WERI-Rb-1 (cell line): ENCODE measurements at regions not wholly inside any gene's neighbourhood (a gene's known extent, or its start where the extent isn't known, plus 50 kb on each side); places are given as distances from the start of the nearest gene placed in this dataset.

Experiments
- DNase-seq: peaks from one replicate; pipeline ENCODE4 v3.0.0-alpha.2; 2020
- H3K27ac ChIP-seq: fragments of 250-450 bp; sonication (Bioruptor Pico); 2 replicates; pipeline ENCODE4 v1.5.1; 2020; ENCODE audit warnings: mild to moderate bottlenecking, moderate library complexity
- H3K27me3 ChIP-seq: fragments of 250-450 bp; sonication (Bioruptor Pico); 2 replicates; pipeline ENCODE4 v1.5.1; 2021; ENCODE audit warnings: mild to moderate bottlenecking, low read depth, moderate library complexity; ENCODE audit not compliant: insufficient read depth, severe bottlenecking
- H3K36me3 ChIP-seq: fragments of 250-450 bp; sonication (Bioruptor Pico); 2 replicates; pipeline ENCODE4 v1.5.1; 2020; ENCODE audit warnings: mild to moderate bottlenecking, moderate library complexity
- H3K4me3 ChIP-seq: 2 replicates; pipeline ENCODE4 v1.5.1; 2011; ENCODE audit warnings: low read depth, mild to moderate bottlenecking, control low read depth, low read length
- H3K9me3 ChIP-seq: fragments of 250-450 bp; sonication (Bioruptor Pico); 2 replicates; pipeline ENCODE4 v1.5.1; 2021; ENCODE audit warnings: mild to moderate bottlenecking, moderate library complexity; ENCODE audit not compliant: severe bottlenecking
- TF ChIP-seq, protein P1 (sequence below): IDR thresholded peaks from 2 replicates; pipeline ENCODE4 v1.5.1; 2011; ENCODE audit warnings: low read depth, mild to moderate bottlenecking, control low read depth, inconsistent platforms, low read length

DNA sequence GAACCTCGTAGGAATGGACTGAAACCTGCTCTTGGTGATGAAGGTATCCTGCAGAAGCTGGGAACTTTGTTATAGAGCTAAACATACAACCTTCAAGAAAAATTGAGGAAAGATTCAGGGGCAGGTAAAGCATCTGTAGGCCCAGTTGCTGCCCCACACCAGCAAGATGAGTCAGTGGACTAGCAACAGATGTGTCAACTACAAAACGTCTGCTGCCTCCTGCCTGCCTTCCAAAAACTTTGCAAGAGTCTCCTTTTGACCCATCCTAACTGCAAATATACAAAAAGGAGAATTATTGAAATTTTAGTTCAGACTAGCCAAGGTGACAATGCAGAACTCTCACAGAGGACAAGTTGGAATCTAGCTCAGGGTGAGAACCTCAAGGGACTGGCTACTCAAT, 60.9 kb upstream of the TMTC1 start:
- Histone ChIP-seq H3K27me3 (no peaks in the 10 kb centered on the region), H3K27ac (no peak overlapping the region)
- no peak for DNase-seq

DNA sequence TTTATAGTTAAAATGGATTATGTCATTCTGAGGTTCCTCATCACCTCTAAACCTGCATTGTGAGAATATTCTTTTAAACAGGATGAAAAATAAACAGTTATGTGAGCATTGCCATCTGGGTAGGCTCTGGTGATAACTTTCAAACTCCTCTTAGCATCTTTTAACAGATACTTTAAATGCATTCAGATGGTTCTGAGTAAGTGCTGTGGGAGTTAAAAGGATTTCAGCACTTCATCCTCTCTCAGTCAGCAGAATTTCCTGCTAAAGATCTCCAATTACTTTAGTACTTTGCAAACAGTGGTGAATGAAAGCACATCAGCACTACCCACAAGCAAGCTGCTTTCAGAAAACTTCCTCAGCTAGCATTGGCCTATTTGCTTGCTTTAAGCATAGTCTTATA, 59.3 kb upstream of the TMTC1 start:
- no peaks in the 10 kb centered on the region for H3K27me3 ChIP-seq
- H3K9me3 ChIP-seq: peaks cover 7% of the 10 kb centered on the region
- H3K36me3 ChIP-seq: no peaks in the 10 kb centered on the region
- DNase-seq: no peak
- H3K4me3 ChIP-seq: no peak overlapping the region
- no peak overlapping the region for H3K27ac ChIP-seq
- TF ChIP-seq, protein P1, sequence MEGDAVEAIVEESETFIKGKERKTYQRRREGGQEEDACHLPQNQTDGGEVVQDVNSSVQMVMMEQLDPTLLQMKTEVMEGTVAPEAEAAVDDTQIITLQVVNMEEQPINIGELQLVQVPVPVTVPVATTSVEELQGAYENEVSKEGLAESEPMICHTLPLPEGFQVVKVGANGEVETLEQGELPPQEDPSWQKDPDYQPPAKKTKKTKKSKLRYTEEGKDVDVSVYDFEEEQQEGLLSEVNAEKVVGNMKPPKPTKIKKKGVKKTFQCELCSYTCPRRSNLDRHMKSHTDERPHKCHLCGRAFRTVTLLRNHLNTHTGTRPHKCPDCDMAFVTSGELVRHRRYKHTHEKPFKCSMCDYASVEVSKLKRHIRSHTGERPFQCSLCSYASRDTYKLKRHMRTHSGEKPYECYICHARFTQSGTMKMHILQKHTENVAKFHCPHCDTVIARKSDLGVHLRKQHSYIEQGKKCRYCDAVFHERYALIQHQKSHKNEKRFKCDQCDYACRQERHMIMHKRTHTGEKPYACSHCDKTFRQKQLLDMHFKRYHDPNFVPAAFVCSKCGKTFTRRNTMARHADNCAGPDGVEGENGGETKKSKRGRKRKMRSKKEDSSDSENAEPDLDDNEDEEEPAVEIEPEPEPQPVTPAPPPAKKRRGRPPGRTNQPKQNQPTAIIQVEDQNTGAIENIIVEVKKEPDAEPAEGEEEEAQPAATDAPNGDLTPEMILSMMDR: no peak

More for the DNA sequence above, 60.9 kb upstream of the TMTC1 start:
- TF ChIP-seq, protein P1: no peak
- Histone ChIP-seq H3K36me3 (no peaks in the 10 kb centered on the region), H3K9me3 (peaks cover 10% of the 10 kb centered on the region), H3K4me3 (no peak overlapping the region)

DNA sequence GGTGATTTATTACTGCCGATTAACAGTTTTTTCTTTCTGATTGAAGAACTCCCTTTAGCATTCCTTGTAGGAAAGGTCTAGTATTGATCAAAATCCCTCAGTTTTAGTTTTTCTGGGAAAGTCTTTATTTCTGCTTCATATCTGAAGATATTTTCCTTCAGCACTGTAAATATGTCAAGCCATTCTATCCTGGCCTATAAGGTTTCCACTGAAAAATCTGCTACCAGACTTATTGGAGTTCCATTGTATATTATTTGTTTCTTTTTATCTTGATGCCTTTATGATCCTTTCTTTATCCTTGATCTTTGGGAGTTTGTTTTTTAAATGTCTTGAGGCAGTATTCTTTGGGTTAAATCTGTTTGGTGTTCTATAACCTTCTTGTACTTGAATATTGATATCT, 55.0 kb upstream of the TMTC1 start:
- TF ChIP-seq, protein P1: no peak
- Histone ChIP-seq H3K36me3 (no peaks in the 10 kb centered on the region), H3K4me3 (no peak overlapping the region), H3K27me3 (no peaks in the 10 kb centered on the region), H3K27ac (no peak overlapping the region), H3K9me3 (peaks cover 7% of the 10 kb centered on the region)
- no peak for DNase-seq
